ENCODE measurements at regions not wholly inside any gene's neighbourhood (a gene's known extent, or its start where the extent isn't known, plus 50 kb on each side); places are given as distances from the start of the nearest gene placed in this dataset.

DNA sequence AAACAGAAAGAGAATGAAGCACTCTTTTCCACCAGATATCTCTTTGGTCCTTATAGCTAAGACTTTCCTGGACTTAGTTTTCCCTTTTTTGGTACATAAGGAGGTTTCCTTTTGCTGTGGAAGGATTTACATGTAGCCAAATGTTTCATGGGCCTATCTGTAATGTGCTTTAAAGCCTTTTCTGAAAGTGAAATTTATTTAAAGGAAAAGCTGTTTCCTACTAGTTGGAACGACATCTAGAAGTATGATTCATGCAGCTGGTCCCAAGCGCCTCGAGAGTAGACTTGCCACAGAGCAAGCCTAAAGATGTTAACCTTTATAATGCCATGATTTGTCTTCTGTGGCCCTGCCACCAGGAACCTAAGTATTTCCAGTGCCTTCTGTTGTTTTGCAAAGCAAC, 390.3 kb downstream of the DLEU7 start:
- no peak for TF ChIP-seq EZH2 (IDR thresholded peaks at IDR 0.05; ENCODE audit: insufficient read depth, poor library complexity, severe bottlenecking)
- no peak for TF ChIP-seq EZH2phosphoT487 (IDR thresholded peaks at IDR 0.05; ENCODE audit: insufficient read depth, low read depth)

All from GM23248 (cell line).